WTC11 (cell line): ENCODE measurements at regions not wholly inside any gene's neighbourhood (a gene's known extent, or its start where the extent isn't known, plus 50 kb on each side); places are given as distances from the start of the nearest gene placed in this dataset.
"Not testable (repeated sequence)": the region's sequence is repeated elsewhere in the genome, so short reads cannot be mapped to it uniquely, and the experiment has no call there.

ENCODE experiments used
- ATAC-seq: fragments of 200-7000 bp; cut with Tn5 transposase; 2 replicates; pipeline ENCODE4 v1.10.0; 2021; ENCODE audit warnings: mild to moderate bottlenecking, moderate library complexity
- CTCF ChIA-PET: fragments of 300-600 bp; sonication (Branson Sonifier 250); formaldehyde crosslinking; loops from one replicate; lab custom pipeline; 2021; ENCODE audit warnings: antibody characterized with exemption; lab: Charles Lee
- POLR2A ChIA-PET: fragments of 350-600 bp; sonication (Branson Sonifier 250); formaldehyde crosslinking; loops from one replicate; lab custom pipeline; 2021; ENCODE audit warnings: antibody characterized with exemption; lab: Charles Lee
- DNase-seq: peaks from one replicate; pipeline ENCODE4 v3.0.0; 2021; ENCODE audit warnings: low spot score
- H3K27ac Mint-ChIP-seq: 2 replicates; pipeline ENCODE4 v1.8.0; 2021; ENCODE audit warnings: mixed read lengths
- H3K27me3 Mint-ChIP-seq: 2 replicates; pipeline ENCODE4 v1.8.0; 2021; ENCODE audit warnings: low read depth, mild to moderate bottlenecking, moderate library complexity, mixed read lengths
- H3K36me3 Mint-ChIP-seq: 2 replicates; pipeline ENCODE4 v1.8.0; 2021; ENCODE audit warnings: mixed read lengths
- H3K4me1 Mint-ChIP-seq: 2 replicates; pipeline ENCODE4 v1.8.0; 2022; ENCODE audit warnings: mixed read lengths
- H3K4me3 Mint-ChIP-seq: 2 replicates; pipeline ENCODE4 v1.8.0; 2021; ENCODE audit warnings: mild to moderate bottlenecking, moderate library complexity, mixed read lengths
- H3K9me3 Mint-ChIP-seq: 2 replicates; pipeline ENCODE4 v1.8.0; 2021; ENCODE audit warnings: mixed read lengths
- AR ChIP-seq: fragments of 250-450 bp; sonication (Bioruptor Pico); IDR thresholded peaks from 2 replicates; pipeline ENCODE4 v1.9.0; 2021; ENCODE audit warnings: mild to moderate bottlenecking
- ATF2 ChIP-seq: sonication (generic); formaldehyde crosslinking; IDR thresholded peaks from 2 replicates; pipeline ENCODE4 v1.8.1; 2022; ENCODE audit warnings: low read depth, missing genetic modification reagents, borderline replicate concordance
- CBFB ChIP-seq: sonication (generic); formaldehyde crosslinking; IDR thresholded peaks from 2 replicates; pipeline ENCODE4 v1.8.1; 2022; ENCODE audit warnings: mild to moderate bottlenecking, low read depth, missing genetic modification reagents
- E2F1 ChIP-seq: sonication (generic); formaldehyde crosslinking; IDR thresholded peaks from 2 replicates; pipeline ENCODE4 v1.8.0; 2022; ENCODE audit warnings: mild to moderate bottlenecking, missing genetic modification reagents
- EMX1 ChIP-seq: fragments of 250-450 bp; sonication (Bioruptor Pico); IDR thresholded peaks from 2 replicates; pipeline ENCODE4 v1.8.0; 2021; ENCODE audit warnings: mild to moderate bottlenecking
- ESRRA ChIP-seq: sonication (generic); formaldehyde crosslinking; IDR thresholded peaks from 2 replicates; pipeline ENCODE4 v1.8.1; 2022; ENCODE audit warnings: mild to moderate bottlenecking, missing genetic modification reagents, borderline replicate concordance
- GABPB1 ChIP-seq: sonication (generic); formaldehyde crosslinking; IDR thresholded peaks from 2 replicates; pipeline ENCODE4 v1.8.1; 2023; ENCODE audit warnings: mild to moderate bottlenecking, missing genetic modification reagents
- GRHL2 ChIP-seq: fragments of 250-450 bp; sonication (Bioruptor Pico); IDR thresholded peaks from 2 replicates; pipeline ENCODE4 v1.8.0; 2022; ENCODE audit warnings: mild to moderate bottlenecking, moderate library complexity; ENCODE audit not compliant: insufficient replicate concordance, severe bottlenecking
- IRF1 ChIP-seq: sonication (generic); formaldehyde crosslinking; IDR thresholded peaks from 2 replicates; pipeline ENCODE4 v1.8.0; 2023; ENCODE audit warnings: missing genetic modification reagents
- KAT7 ChIP-seq: sonication (generic); formaldehyde crosslinking; IDR thresholded peaks from 2 replicates; pipeline ENCODE4 v1.8.1; 2023; ENCODE audit warnings: missing genetic modification reagents, mild to moderate bottlenecking, borderline replicate concordance
- NFATC4 ChIP-seq: fragments of 250-450 bp; sonication (Bioruptor Pico); IDR thresholded peaks from 2 replicates; pipeline ENCODE4 v1.9.0; 2021; ENCODE audit warnings: mild to moderate bottlenecking
- PRRX2 ChIP-seq: fragments of 250-450 bp; sonication (Bioruptor Pico); IDR thresholded peaks from 2 replicates; pipeline ENCODE4 v1.8.0; 2021; ENCODE audit warnings: mild to moderate bottlenecking
- SP1 ChIP-seq: sonication (generic); formaldehyde crosslinking; conservative IDR thresholded peaks from 2 replicates; pipeline ENCODE4 v1.8.1; 2022; ENCODE audit warnings: missing genetic modification reagents
- ZBTB43 ChIP-seq: sonication (generic); formaldehyde crosslinking; IDR thresholded peaks from 2 replicates; pipeline ENCODE4 v1.8.1; 2023; ENCODE audit warnings: mild to moderate bottlenecking, missing genetic modification reagents

DNA sequence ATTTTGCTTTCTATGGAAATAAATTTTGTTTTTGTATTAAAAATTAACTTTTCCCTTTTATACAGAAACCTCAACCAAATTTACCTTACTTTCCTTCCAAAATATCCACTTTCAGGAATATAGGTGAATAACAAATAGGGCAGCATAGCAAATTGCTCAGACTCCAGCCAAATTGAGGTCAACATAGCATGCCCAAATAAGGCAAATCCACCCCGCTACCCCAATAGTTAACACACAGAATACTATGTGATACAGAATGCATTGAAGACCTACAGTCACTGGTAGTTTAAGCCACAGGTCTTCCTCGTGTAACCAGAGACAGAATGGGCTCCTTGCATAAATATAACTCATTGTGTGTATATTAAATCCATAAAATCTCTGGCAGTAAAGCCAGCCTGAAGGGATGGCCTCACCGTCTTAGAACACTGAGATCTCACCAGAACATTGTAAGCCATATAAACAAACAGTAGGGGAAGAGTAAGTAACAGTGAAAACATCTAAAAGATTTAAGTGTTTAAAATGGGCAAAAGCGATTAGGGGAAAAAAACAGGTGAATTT, 72.2 kb downstream of the PMAIP1 start:
- H3K9me3 Mint-ChIP-seq = peaks cover 3% of the 10 kb centered on the region; the same call in 1 of the 2 replicates
- TF ChIP-seq PRRX2 (no peak), AR (CRISPR knock-in tag) (no peak), CBFB (no peak), EMX1 (CRISPR knock-in tag) (no peak), ZBTB43 (CRISPR knock-in tag) (no peak), E2F1 (no peak), KAT7 (CRISPR knock-in tag) (no peak), NFATC4 (no peak), IRF1 (CRISPR knock-in tag) (no peak), SP1 (CRISPR knock-in tag) (no peak), ESRRA (CRISPR knock-in tag) (no peak), GRHL2 (CRISPR knock-in tag) (no peak), GABPB1 (CRISPR knock-in tag) (no peak), ATF2 (CRISPR knock-in tag) (no peak)
- TF ChIP-seq, all 79 proteins: peak for 0
- ChIA-PET POLR2A (no interaction called here), CTCF (no interaction called here)
- no peak for DNase-seq
- Mint-ChIP-seq H3K4me1 (no peaks in the 10 kb centered on the region), H3K27ac (no peak overlapping the region), H3K36me3 (no peaks in the 10 kb centered on the region), H3K27me3 (peaks cover 11% of the 10 kb centered on the region), H3K4me3 (no peak overlapping the region)
- ATAC-seq = peak; percentile 46; the same call in 1 of the 2 replicates

DNA sequence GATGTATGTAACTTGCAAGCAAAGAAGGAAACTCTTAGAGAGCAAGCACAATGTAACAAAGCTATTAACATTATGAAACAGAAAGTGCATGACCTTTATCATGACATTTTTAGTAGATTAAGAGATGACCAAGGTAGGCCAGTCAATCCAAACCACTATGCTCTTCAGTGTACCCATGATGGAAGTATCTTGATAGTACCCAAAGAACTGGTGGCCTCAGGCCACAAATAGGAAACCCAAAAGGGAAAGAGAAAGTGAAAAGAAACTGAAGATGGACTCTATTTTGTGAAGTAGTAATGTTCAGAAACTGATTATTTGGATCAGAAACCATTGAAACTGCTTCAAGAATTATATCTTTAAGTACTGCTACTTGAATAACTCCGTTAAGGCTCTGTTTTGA, 71.3 kb downstream of the PMAIP1 start:
- H3K9me3 Mint-ChIP-seq, H3K4me3 Mint-ChIP-seq, CTCF ChIA-PET, H3K4me1 Mint-ChIP-seq, ATAC-seq, POLR2A ChIA-PET, DNase-seq, H3K36me3 Mint-ChIP-seq, H3K27ac Mint-ChIP-seq: not testable (repeated sequence)
- peaks cover 11% of the 10 kb centered on the region for H3K27me3 Mint-ChIP-seq

DNA sequence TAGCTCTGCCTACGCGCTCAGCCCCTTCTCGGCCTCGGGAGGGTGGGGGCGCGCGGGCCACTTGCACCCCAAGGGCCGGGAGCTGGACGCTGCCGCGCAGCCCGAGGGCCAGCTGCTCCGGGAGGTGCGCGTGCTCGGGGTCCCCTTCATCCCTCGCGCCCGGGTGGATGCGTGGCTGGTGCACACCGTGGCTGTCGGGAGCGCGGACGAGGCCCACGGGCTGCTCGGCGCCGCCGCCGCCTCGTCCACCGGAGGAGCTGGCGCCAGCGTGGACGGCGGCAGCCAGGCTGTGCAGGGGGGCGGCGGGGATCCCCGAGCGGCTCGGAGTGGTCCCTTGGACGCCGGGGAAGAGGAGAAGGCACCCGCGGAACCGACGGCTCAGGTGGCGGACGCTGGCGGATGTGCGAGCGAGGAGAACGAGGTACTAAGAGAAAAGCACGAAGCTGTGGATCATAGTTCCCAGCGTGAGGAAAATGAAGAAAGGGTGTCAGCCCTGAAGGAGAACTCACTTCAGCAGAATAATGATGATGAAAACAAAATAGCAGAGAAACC, 69.8 kb downstream of the PMAIP1 start:
- H3K36me3 Mint-ChIP-seq, H3K9me3 Mint-ChIP-seq, ATAC-seq, H3K27ac Mint-ChIP-seq, POLR2A ChIA-PET, H3K4me3 Mint-ChIP-seq, DNase-seq, H3K4me1 Mint-ChIP-seq: not testable (repeated sequence)
- CTCF ChIA-PET = interaction anchor here (1.3 kb wide), 1 partner anchor 132 kb away, joined by 3 read pairs; no protein-coding TSS in a partner anchor
- H3K27me3 Mint-ChIP-seq = peaks cover 11% of the 10 kb centered on the region
